ENCODE measurements at regions not wholly inside any gene's neighbourhood (a gene's known extent, or its start where the extent isn't known, plus 50 kb on each side); places are given as distances from the start of the nearest gene placed in this dataset.

DNA sequence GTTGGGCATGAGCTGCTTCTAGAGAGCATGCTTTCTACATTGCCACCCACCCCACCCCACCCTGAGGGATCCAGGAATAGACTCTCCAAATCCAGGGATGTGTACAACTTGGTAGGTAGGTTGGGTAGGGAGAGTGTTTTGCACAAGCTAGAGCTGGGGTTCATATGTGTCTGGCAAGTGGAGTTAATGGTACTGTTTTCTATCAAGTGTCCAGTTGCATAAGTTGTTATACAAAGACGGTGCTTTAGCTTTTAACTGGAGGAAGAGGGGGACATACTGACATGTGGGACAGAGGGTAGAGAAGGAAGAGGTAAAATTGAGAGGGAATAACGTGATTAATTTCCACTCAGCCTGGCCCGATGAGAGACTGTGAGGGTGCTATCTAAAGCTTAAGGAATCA, 51.0 kb upstream of the TNC start:
- Histone ChIP-seq H3K9me3 (ENCODE audit: control insufficient read depth, low read length) (peaks cover 6% of the 10 kb centered on the region), H3K9ac (ENCODE audit: extremely low read depth, low read length, poor library complexity, severe bottlenecking) (no peak overlapping the region), H3K27me3 (ENCODE audit: control insufficient read depth, insufficient read depth, low read length, poor library complexity, severe bottlenecking) (no peaks in the 10 kb centered on the region), H3K4me1 (ENCODE audit: control insufficient read depth, insufficient read depth, low read length) (no peaks in the 10 kb centered on the region), H3K27ac (ENCODE audit: low read depth, low read length) (no peak overlapping the region), H3K4me3 (ENCODE audit: low read length) (no peak overlapping the region), H3K36me3 (ENCODE audit: control insufficient read depth, insufficient read depth, low read length) (no peaks in the 10 kb centered on the region)
- no peak overlapping the region for H3K27ac Mint-ChIP-seq
- 88 to 90% methylated on average over 2 to 3 of the region's 3 CpGs for WGBS, 2 experiments (ENCODE audit: insufficient coverage in 1 of 2, insufficient read length in 1 of 2)
- TF ChIP-seq, protein P1, sequence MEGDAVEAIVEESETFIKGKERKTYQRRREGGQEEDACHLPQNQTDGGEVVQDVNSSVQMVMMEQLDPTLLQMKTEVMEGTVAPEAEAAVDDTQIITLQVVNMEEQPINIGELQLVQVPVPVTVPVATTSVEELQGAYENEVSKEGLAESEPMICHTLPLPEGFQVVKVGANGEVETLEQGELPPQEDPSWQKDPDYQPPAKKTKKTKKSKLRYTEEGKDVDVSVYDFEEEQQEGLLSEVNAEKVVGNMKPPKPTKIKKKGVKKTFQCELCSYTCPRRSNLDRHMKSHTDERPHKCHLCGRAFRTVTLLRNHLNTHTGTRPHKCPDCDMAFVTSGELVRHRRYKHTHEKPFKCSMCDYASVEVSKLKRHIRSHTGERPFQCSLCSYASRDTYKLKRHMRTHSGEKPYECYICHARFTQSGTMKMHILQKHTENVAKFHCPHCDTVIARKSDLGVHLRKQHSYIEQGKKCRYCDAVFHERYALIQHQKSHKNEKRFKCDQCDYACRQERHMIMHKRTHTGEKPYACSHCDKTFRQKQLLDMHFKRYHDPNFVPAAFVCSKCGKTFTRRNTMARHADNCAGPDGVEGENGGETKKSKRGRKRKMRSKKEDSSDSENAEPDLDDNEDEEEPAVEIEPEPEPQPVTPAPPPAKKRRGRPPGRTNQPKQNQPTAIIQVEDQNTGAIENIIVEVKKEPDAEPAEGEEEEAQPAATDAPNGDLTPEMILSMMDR (conservative IDR thresholded peaks at IDR 0.05), result no peak
- peaks cover 23% of the 10 kb centered on the region for H3K4me1 Mint-ChIP-seq
- no peaks in the 10 kb centered on the region for H3K27me3 Mint-ChIP-seq (ENCODE audit: insufficient read depth)
- no peak for DNase-seq
- H3K9me3 Mint-ChIP-seq, result no peaks in the 10 kb centered on the region
- no peaks in the 10 kb centered on the region for H3K36me3 Mint-ChIP-seq (ENCODE audit: low read depth)
- H3K4me3 Mint-ChIP-seq, result no peak overlapping the region

DNA sequence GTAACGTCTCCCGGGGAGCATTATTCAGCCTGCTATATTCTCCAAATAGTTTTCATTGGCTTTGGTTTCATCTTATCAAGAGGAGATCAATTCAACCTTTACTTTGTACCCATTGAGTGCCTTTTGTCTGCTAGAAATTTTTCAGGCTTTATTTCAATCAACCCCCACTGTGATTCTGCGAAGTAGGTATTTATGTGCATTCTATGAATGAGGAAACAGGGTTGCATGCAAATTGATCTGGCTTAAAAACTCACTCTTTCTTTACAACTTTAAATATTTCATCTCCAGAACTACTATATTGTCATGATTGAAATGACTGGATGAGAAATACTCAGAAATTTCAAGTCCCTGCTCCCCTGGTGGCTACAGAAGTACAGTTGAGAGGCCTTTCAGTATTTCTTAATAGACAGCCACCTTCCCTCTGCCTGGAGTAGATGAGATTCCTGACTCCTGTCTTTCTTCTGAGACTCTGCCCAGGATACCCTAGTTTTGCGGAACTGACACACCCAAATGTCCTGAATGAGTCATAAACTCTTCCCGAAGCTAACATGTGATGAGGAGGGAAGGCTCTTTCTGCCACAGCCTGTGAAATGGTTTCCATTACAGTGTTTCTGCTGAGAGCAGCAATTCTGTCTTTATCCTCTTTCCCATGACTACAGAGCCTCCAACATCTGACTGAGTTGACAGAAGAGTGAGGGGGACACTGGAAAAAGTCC, 52.6 kb upstream of the TNC start:
- H3K4me3 Mint-ChIP-seq, result no peak overlapping the region
- TF ChIP-seq, protein P1 (conservative IDR thresholded peaks at IDR 0.05), result peak; percentile 42
- WGBS, 2 experiments (ENCODE audit: insufficient coverage in 1 of 2, insufficient read length in 1 of 2), result 69% methylated on average over 5 of the region's 5 CpGs; no CpG with 5 or more reads in 1 of the 2 experiments
- no peaks in the 10 kb centered on the region for H3K27me3 Mint-ChIP-seq (ENCODE audit: insufficient read depth)
- no peak overlapping the region for H3K4me3 ChIP-seq (ENCODE audit: low read length)
- peak overlapping the region; percentile 24 for H3K27ac Mint-ChIP-seq
- no peaks in the 10 kb centered on the region for H3K27me3 ChIP-seq (ENCODE audit: control insufficient read depth, insufficient read depth, low read length, poor library complexity, severe bottlenecking)
- no peaks in the 10 kb centered on the region for H3K36me3 Mint-ChIP-seq (ENCODE audit: low read depth)
- peaks cover 21% of the 10 kb centered on the region for H3K4me1 Mint-ChIP-seq
- H3K9me3 Mint-ChIP-seq, result no peaks in the 10 kb centered on the region
- H3K9ac ChIP-seq (ENCODE audit: extremely low read depth, low read length, poor library complexity, severe bottlenecking), result no peak overlapping the region
- no peaks in the 10 kb centered on the region for H3K4me1 ChIP-seq (ENCODE audit: control insufficient read depth, insufficient read depth, low read length)
- peak overlapping the region; percentile 8 for H3K27ac ChIP-seq (ENCODE audit: low read depth, low read length)
- H3K36me3 ChIP-seq (ENCODE audit: control insufficient read depth, insufficient read depth, low read length), result no peaks in the 10 kb centered on the region
- H3K9me3 ChIP-seq (ENCODE audit: control insufficient read depth, low read length), result peaks cover 6% of the 10 kb centered on the region
- DNase-seq, result no peak

DNA sequence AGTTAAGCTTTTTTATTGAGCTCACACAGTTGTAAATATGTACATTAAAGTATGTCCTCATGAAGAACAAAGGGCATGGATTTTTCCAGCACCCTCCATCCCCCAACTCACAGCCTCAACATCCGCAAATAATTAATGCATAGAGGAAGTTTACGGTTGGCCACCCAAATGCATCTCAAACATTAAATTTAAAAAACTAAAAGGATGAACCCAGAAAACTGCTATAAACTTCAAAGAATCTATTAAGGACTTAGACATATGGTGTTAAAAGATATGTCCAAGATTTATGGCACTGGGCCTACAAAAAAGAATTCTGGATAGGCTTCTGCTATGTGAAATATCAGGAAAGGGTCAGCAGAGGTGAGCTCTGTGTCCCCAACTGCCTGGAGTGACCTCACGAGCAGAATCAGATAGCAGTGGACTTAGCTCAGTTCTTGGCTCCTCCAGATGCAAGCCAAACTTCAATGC, 54.0 kb upstream of the TNC start:
- 95 to 100% methylated on average over 1 to 3 of the region's 3 CpGs for WGBS, 2 experiments (ENCODE audit: insufficient coverage in 1 of 2, insufficient read length in 1 of 2)

More for the DNA sequence above, 54.0 kb upstream of the TNC start:
- peaks cover 5% of the 10 kb centered on the region for H3K4me1 ChIP-seq (ENCODE audit: control insufficient read depth, insufficient read depth, low read length)
- Mint-ChIP-seq H3K36me3 (ENCODE audit: low read depth) (no peaks in the 10 kb centered on the region), H3K27ac (no peak overlapping the region), H3K9me3 (no peaks in the 10 kb centered on the region), H3K27me3 (ENCODE audit: insufficient read depth) (no peaks in the 10 kb centered on the region), H3K4me3 (no peak overlapping the region), H3K4me1 (peaks cover 21% of the 10 kb centered on the region)
- H3K9ac ChIP-seq (ENCODE audit: extremely low read depth, low read length, poor library complexity, severe bottlenecking), result no peak overlapping the region
- TF ChIP-seq, protein P1 (conservative IDR thresholded peaks at IDR 0.05), result no peak
- peaks cover 6% of the 10 kb centered on the region for H3K9me3 ChIP-seq (ENCODE audit: control insufficient read depth, low read length)
- no peaks in the 10 kb centered on the region for H3K27me3 ChIP-seq (ENCODE audit: control insufficient read depth, insufficient read depth, low read length, poor library complexity, severe bottlenecking)
- H3K36me3 ChIP-seq (ENCODE audit: control insufficient read depth, insufficient read depth, low read length), result no peaks in the 10 kb centered on the region
- H3K4me3 ChIP-seq (ENCODE audit: low read length), result no peak overlapping the region
- H3K27ac ChIP-seq (ENCODE audit: low read depth, low read length), result no peak overlapping the region
- DNase-seq, result no peak

Data from endodermal cell (in vitro differentiated cells).